A673 (cell line): ENCODE measurements at regions not wholly inside any gene's neighbourhood (a gene's known extent, or its start where the extent isn't known, plus 50 kb on each side); places are given as distances from the start of the nearest gene placed in this dataset.

Experiments used
- BruUV-seq: library from RNA; stranded (reverse); fragments of 400-500 nt; replicated peaks from 2 replicates; lab custom pipeline; 2021; lab: Mats Ljungman, UMichigan
- CTCF ChIA-PET: fragments of 300-600 bp; sonication (Branson Sonifier 250); formaldehyde crosslinking; loops from one replicate; lab custom pipeline; 2022; ENCODE audit warnings: antibody characterized with exemption; lab: Charles Lee
- POLR2A ChIA-PET: fragments of 300-600 bp; sonication (Branson Sonifier 250); formaldehyde crosslinking; loops from one replicate; lab custom pipeline; 2022; ENCODE audit warnings: antibody characterized with exemption; ENCODE audit not compliant: low non-redundant PET; lab: Charles Lee
- DNase-seq: peaks from one replicate; pipeline ENCODE4 v3.0.0-alpha.2; 2015; ENCODE audit warnings: low spot score
- H3K27ac ChIP-seq: fragments of 200-600 bp; sonication (generic); 2 replicates; pipeline ENCODE4 v1.5.1; 2016; ENCODE audit warnings: mixed run types, low read depth, mild to moderate bottlenecking, mixed read lengths, antibody characterized with exemption, low read length; ENCODE audit not compliant: poor library complexity, severe bottlenecking
- H3K27me3 ChIP-seq: fragments of 200-600 bp; sonication (generic); replicated peaks from 2 replicates; pipeline ENCODE4 v1.6.1; 2017; ENCODE audit warnings: mixed run types, low read depth, mild to moderate bottlenecking, mixed read lengths, antibody characterized with exemption, low read length; ENCODE audit not compliant: insufficient read depth, poor library complexity
- H3K36me3 ChIP-seq: fragments of 200-600 bp; sonication (generic); 2 replicates; pipeline ENCODE4 v1.6.1; 2016; ENCODE audit warnings: mixed run types, mild to moderate bottlenecking, mixed read lengths, antibody characterized with exemption, low read length; ENCODE audit not compliant: insufficient read depth, poor library complexity, severe bottlenecking
- H3K4me1 ChIP-seq: fragments of 200-600 bp; sonication (generic); 2 replicates; pipeline ENCODE4 v1.6.1; 2017; ENCODE audit warnings: mixed run types, mild to moderate bottlenecking, mixed read lengths, antibody characterized with exemption, low read length; ENCODE audit not compliant: insufficient read depth, poor library complexity, severe bottlenecking
- H3K4me3 ChIP-seq: fragments of 200-600 bp; sonication (generic); 2 replicates; pipeline ENCODE4 v1.5.1; 2016; ENCODE audit warnings: low read depth, mixed run types, mild to moderate bottlenecking, mixed read lengths, low read length; ENCODE audit not compliant: poor library complexity, severe bottlenecking
- H3K9me3 ChIP-seq: fragments of 200-600 bp; sonication (generic); 2 replicates; pipeline ENCODE4 v1.6.1; 2016; ENCODE audit warnings: mixed run types, low read depth, mild to moderate bottlenecking, mixed read lengths, antibody characterized with exemption, low read length; ENCODE audit not compliant: poor library complexity, severe bottlenecking
- CTCF ChIP-seq: fragments of 300-800, 200-600 bp; sonication (generic); conservative IDR thresholded peaks from 2 replicates; pipeline ENCODE4 v1.5.1; 2017; ENCODE audit warnings: low read depth, mild to moderate bottlenecking, antibody characterized with exemption, low read length, moderate library complexity, mixed read lengths
- EZH2 ChIP-seq: fragments of 200-600 bp; sonication (generic); IDR thresholded peaks from 2 replicates; pipeline ENCODE4 v1.6.1; 2017; ENCODE audit warnings: borderline replicate concordance, low read depth, mild to moderate bottlenecking, mixed read lengths, antibody characterized with exemption, low read length; ENCODE audit not compliant: poor library complexity, severe bottlenecking
- intact Hi-C: fragments of 100-400 bp; cut with micrococcal nuclease; formaldehyde crosslinking; loops from one replicate; pipeline ENCODE4 v1.10.0; 2022; ENCODE audit not compliant: unreplicated experiment

DNA sequence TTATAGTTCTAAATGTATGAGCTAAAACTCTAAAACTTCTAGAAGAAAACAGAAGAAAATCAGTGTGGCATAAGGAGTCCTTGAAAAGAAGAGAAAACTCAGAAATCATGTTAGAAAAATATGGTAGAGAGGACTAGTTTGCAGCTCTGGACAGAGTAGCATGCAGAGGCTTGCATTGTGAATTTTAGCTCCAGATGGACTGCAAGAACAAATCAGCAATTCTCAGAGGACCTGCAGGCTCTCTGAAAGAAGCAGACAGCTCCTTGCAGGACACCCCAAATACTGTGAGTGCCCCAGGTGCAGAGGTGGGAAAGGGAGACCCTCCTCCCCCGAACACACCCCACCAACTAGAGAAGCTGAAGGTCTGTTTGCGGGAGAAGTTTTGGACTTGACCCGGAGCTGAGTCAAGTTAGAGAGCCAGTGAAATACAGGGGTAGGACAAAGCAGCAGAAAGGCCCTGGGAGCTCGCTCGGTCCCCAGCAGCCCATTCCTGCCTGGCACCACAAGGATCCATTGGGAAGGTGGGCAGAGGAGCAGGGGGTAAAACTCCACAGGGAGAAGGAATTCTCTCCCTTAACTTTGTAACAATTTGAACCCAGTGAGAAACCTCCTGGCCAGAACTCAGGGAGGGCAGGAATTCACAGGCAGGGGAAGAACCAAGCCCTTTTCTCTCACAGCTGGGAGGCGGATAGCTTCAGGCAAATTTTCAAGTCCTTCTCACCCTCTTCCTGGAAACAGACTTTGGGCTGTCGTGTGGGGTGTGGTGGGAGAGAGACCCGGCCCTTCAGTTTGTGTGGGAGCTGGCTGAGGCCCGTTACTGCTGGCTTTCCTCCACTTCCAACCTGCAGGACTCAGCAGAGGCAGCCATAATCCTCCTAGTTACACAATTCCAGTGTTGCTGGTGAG lies 216.2 kb upstream of the SLC35G4 start:
- ChIA-PET CTCF (no interaction called here), POLR2A (no interaction called here)
- no TSS peak for BruUV-seq
- Histone ChIP-seq H3K27ac (no peak overlapping the region), H3K27me3 (peaks cover 13% of the 10 kb centered on the region), H3K36me3 (no peaks in the 10 kb centered on the region), H3K9me3 (no peaks in the 10 kb centered on the region), H3K4me1 (peaks cover 10% of the 10 kb centered on the region), H3K4me3 (no peak overlapping the region)
- intact Hi-C loops = no loop called here
- no peak for DNase-seq
- no peak for TF ChIP-seq CTCF
- TF ChIP-seq EZH2 = no peak

DNA sequence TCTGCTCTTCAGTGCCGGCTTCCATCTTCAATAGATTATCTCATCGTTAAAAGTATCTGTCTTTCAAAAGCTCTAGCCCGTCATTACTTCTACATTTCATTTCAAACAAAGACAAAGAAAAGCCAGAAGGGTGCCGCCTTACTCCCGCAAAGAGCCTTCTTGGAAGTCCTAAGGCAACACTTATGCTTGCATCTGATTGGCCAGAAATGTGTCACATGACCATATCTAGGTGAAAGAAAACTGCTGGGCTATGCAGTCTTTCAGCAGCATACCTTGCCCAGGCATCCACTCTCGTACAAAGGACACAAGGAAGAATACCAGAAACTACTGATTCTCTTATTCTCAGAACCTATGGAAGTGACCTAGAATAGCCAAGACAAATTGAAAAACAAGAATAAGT lies 217.1 kb upstream of the SLC35G4 start:
- Histone ChIP-seq H3K4me1 (peaks cover 10% of the 10 kb centered on the region), H3K27ac (no peak overlapping the region), H3K9me3 (no peaks in the 10 kb centered on the region), H3K27me3 (peaks cover 13% of the 10 kb centered on the region), H3K4me3 (no peak overlapping the region), H3K36me3 (no peaks in the 10 kb centered on the region)
- TF ChIP-seq EZH2 (no peak), CTCF (no peak)
- ChIA-PET CTCF (no interaction called here), POLR2A (no interaction called here)
- intact Hi-C loops = no loop called here
- DNase-seq = peak; percentile 13
- BruUV-seq = no TSS peak

DNA sequence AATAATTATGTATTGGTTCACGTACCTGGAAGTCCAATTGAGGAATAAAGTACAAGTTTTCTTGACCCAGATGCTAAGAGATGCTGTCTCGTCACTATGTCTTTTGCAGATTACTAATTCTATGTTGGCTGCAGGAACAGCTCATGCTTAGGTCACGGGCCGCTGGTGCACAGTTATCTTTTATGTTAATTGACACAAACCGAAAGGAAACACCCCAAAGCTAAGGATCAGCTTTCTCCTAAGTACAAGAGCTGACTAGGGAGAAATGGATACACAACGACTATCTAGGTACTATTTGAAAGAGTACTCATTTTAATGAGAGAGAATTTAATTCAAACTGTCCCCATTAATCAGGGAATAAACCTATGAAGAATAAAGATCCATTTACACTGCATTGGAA lies 217.7 kb upstream of the SLC35G4 start:
- ChIA-PET POLR2A (no interaction called here), CTCF (no interaction called here)
- BruUV-seq = no TSS peak
- intact Hi-C loops = no loop called here
- Histone ChIP-seq H3K4me3 (no peak overlapping the region), H3K27me3 (peaks cover 13% of the 10 kb centered on the region), H3K9me3 (no peaks in the 10 kb centered on the region), H3K36me3 (no peaks in the 10 kb centered on the region), H3K4me1 (peaks cover 10% of the 10 kb centered on the region), H3K27ac (no peak overlapping the region)
- DNase-seq = no peak
- TF ChIP-seq CTCF (no peak), EZH2 (no peak)
